Activated CD4-positive, alpha-beta T cell treated with anti-CD3 and anti-CD28 coated beads for 4 hours (primary cell): ENCODE measurements at regions not wholly inside any gene's neighbourhood (a gene's known extent, or its start where the extent isn't known, plus 50 kb on each side); places are given as distances from the start of the nearest gene placed in this dataset.

ENCODE experiments used
- DNase-seq, 2 donors: peaks; one replicate each; pipeline ENCODE4 v3.0.0-alpha.2; 2020

GRCh38 chr19:29293292-29293691 is 80.3 kb upstream of the UQCRFS1 start:
- no peak for DNase-seq

GRCh38 chr19:29293736-29294342 is 80.9 kb upstream of the UQCRFS1 start:
- DNase-seq, result no peak

- no peak for DNase-seq
These were observed 81.4 kb upstream of the UQCRFS1 start for GRCh38 chr19:29294343-29294811.

- DNase-seq, result no peak
These were observed 82.3 kb upstream of the UQCRFS1 start for GRCh38 chr19:29295285-29295684.

- no peak for DNase-seq
These were observed 84.4 kb upstream of the UQCRFS1 start for GRCh38 chr19:29297381-29297780.

- no peak for DNase-seq
These were observed 86.7 kb upstream of the UQCRFS1 start for GRCh38 chr19:29299416-29300380.

GRCh38 chr19:29302002-29302928 is 89.3 kb upstream of the UQCRFS1 start:
- no peak for DNase-seq

- no peak for DNase-seq
These were observed 90.2 kb upstream of the UQCRFS1 start for GRCh38 chr19:29303069-29303718.

GRCh38 chr19:29303719-29304090 is 90.8 kb upstream of the UQCRFS1 start:
- no peak for DNase-seq

GRCh38 chr19:29305268-29305667 is 92.3 kb upstream of the UQCRFS1 start:
- DNase-seq, result no peak

GRCh38 chr19:29308977-29309590 is 96.1 kb upstream of the UQCRFS1 start:
- no peak for DNase-seq

- no peak for DNase-seq
These were observed 96.7 kb upstream of the UQCRFS1 start for GRCh38 chr19:29309637-29310036.

GRCh38 chr19:29311191-29311790 is 98.3 kb upstream of the UQCRFS1 start:
- no peak for DNase-seq

GRCh38 chr19:29315556-29316190 is 102.7 kb upstream of the UQCRFS1 start:
- DNase-seq, result no peak

- DNase-seq, result no peak
These were observed 105.6 kb upstream of the UQCRFS1 start for GRCh38 chr19:29318581-29318980.

- no peak for DNase-seq
These were observed 107.1 kb upstream of the UQCRFS1 start for GRCh38 chr19:29320086-29320485.

- no peak for DNase-seq
These were observed 107.7 kb upstream of the UQCRFS1 start for GRCh38 chr19:29320618-29321017.

GRCh38 chr19:29321116-29321515 is 108.2 kb upstream of the UQCRFS1 start:
- no peak for DNase-seq

- DNase-seq, result no peak
These were observed 110.1 kb upstream of the UQCRFS1 start for GRCh38 chr19:29323021-29323430.

- no peak for DNase-seq
These were observed 110.7 kb upstream of the UQCRFS1 start for GRCh38 chr19:29323440-29324290.
